ENCODE measurements at regions not wholly inside any gene's neighbourhood (a gene's known extent, or its start where the extent isn't known, plus 50 kb on each side); places are given as distances from the start of the nearest gene placed in this dataset.

DNA sequence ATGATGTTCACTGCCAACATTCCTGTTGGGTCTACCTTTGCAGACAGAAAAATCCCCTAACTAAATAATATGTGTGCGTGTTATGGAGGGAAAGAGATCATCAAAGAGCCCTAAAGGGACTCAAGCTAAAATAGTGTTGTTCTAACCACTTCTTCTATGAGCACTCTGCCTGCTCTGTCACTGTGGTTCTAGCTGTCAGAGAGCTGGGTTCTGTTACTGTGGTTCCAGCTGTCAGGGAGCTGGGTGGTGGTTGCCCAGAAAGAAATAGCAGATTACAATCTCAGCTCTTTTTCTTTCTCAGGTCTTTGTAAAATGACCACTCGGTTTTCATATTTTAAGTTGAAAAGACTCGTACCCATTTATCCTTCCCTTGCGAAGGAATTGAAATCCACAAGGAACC, 176.3 kb downstream of the HS3ST3A1 start:
- H3K4me3 ChIP-seq (ENCODE audit: low read depth, low read length) = no peak overlapping the region
- TF ChIP-seq, protein P1, sequence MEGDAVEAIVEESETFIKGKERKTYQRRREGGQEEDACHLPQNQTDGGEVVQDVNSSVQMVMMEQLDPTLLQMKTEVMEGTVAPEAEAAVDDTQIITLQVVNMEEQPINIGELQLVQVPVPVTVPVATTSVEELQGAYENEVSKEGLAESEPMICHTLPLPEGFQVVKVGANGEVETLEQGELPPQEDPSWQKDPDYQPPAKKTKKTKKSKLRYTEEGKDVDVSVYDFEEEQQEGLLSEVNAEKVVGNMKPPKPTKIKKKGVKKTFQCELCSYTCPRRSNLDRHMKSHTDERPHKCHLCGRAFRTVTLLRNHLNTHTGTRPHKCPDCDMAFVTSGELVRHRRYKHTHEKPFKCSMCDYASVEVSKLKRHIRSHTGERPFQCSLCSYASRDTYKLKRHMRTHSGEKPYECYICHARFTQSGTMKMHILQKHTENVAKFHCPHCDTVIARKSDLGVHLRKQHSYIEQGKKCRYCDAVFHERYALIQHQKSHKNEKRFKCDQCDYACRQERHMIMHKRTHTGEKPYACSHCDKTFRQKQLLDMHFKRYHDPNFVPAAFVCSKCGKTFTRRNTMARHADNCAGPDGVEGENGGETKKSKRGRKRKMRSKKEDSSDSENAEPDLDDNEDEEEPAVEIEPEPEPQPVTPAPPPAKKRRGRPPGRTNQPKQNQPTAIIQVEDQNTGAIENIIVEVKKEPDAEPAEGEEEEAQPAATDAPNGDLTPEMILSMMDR (IDR thresholded peaks at IDR 0.05; ENCODE audit: insufficient read depth, low read depth, low read length) = no peak
- no peak for DNase-seq (ENCODE audit: low read depth)

DNA sequence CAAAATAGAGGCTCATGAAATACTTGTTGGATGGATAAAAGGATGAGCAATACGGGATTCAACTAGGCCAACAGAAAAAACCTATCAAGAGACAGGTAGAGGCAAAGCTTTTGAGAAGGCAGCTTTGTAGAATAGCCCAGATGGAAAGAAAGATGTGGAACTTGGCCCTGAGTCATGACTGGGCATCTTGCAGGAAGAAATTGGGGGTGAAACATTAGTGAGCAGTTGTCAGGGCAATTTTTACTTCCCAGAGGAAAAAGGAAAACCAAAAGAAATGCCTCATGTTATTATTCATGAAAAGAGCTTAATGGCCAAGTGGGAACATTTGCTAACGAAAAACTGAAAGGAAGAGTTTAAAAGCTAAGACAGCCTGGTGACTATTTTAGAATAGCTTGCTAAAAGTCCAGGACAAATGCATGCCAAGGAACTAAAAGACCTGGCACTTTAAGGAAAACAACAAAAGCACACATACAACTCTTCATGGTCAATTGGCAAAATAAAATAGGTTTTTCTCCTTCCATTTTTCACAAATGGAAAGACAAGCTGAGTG, 180.1 kb downstream of the HS3ST3A1 start:
- TF ChIP-seq, protein P1 (IDR thresholded peaks at IDR 0.05; ENCODE audit: insufficient read depth, low read depth, low read length) = no peak
- no peak for DNase-seq (ENCODE audit: low read depth)
- no peak overlapping the region for H3K4me3 ChIP-seq (ENCODE audit: low read depth, low read length)

DNA sequence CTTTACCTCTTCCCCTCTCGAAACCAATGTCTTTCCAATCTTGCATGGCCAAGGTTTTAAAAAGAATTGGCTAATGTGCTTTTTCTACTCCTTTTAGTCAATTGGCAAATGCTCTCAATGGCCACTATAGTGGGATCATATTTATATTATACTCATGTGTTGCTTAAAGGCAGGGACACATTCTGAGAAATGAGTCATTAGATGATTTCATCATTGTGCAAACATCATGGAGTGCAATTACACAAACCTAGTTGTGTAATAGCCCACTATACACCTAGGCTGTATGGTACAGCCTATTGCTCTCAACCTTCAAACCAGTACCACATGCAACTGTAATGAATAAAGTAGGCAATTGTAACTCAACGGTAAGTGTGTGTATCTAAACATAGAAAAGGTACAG, 180.9 kb downstream of the HS3ST3A1 start:
- TF ChIP-seq, protein P1 (IDR thresholded peaks at IDR 0.05; ENCODE audit: insufficient read depth, low read depth, low read length) = no peak
- DNase-seq (ENCODE audit: low read depth) = peak; percentile 91
- H3K4me3 ChIP-seq (ENCODE audit: low read depth, low read length) = no peak overlapping the region

DNA sequence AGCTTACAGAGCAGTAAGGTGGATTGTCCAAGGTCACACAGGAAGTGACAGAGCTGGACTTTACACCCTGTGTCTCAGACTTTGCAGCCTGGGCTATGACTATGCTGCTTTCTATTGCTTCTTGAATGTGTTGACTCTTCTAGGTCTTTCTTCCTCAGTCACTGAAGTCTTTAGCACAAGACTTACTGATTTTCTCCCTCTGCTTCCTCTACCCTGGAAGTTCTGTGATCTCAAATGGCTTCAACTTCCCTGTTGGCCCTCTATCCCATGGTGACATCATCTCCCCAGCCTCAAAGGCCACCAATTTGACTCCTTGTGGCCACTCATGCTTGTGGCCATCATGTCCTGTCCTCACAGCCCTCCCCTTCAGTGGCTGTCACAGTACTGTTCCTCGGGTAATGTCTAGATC, 181.3 kb downstream of the HS3ST3A1 start:
- no peak for DNase-seq (ENCODE audit: low read depth)
- H3K4me3 ChIP-seq (ENCODE audit: low read depth, low read length) = no peak overlapping the region
- TF ChIP-seq, protein P1 (IDR thresholded peaks at IDR 0.05; ENCODE audit: insufficient read depth, low read depth, low read length) = no peak

DNA sequence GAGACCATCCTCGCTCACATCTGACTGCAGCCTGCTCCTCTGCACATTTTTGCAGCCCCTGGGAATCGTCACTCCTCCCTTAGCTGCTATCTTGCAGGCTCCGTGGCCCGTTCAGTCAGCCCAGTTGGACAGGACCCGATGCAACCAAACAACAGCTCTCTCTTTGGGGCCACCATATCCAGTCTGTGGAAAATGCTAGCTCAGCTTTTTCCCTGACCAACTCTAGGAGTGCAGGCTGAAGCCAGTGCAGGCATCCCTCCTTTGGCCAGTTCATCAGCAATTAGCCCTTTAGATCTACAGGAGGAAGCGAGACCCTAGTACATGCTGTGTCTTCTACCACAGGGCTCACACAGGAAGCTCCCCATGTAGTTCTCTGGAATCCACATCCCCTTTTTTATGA, 182.1 kb downstream of the HS3ST3A1 start:
- no peak for DNase-seq (ENCODE audit: low read depth)
- H3K4me3 ChIP-seq (ENCODE audit: low read depth, low read length) = no peak overlapping the region
- TF ChIP-seq, protein P1 (IDR thresholded peaks at IDR 0.05; ENCODE audit: insufficient read depth, low read depth, low read length) = no peak

DNA sequence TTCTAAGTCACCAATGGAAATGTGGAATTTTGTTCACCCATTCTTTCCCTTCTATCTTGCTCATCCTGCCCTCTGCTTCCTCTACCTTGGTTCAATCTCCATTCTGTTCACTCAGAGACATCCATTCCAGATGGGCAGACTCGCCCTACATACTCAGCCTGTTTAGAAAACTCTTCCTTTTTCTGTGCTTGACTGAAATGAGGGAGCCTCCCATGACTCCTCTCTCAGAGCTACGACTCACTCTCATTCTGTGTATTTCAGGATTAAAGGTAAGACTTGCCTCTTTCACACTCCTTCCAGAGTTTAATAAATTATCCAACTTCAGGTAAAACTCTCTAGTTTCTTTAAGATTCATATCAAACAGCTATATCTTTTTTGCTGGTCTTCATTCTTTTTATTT, 182.8 kb downstream of the HS3ST3A1 start:
- DNase-seq (ENCODE audit: low read depth) = no peak
- no peak overlapping the region for H3K4me3 ChIP-seq (ENCODE audit: low read depth, low read length)
- TF ChIP-seq, protein P1 (IDR thresholded peaks at IDR 0.05; ENCODE audit: insufficient read depth, low read depth, low read length) = no peak

DNA sequence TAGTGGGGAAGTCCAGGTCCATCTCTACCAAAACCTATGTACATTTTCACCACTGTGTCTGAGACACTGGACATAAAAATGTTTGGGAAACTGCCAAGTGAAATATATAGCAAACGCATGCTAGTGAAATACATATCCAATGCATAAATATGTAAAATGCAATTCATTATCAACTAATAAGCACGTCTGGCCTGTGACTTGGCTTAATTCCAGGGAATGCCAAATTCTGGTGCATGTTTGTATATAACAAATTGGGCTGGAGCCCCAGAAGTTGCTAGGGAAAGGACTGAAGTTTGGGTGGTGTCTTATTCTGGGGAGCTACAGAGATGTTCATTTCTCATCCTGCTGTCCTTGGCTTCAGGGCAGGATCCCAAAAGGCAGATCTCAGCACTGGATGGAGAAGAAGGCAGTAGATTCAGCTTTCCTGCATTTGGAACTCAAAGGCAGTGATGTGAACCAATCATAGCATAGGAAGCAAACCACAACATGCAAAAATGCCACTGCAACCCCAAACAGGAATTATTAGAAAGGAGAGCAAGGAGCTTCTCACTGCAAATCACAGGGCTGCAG, 184.3 kb downstream of the HS3ST3A1 start:
- TF ChIP-seq, protein P1 (IDR thresholded peaks at IDR 0.05; ENCODE audit: insufficient read depth, low read depth, low read length) = no peak
- no peak for DNase-seq (ENCODE audit: low read depth)
- no peak overlapping the region for H3K4me3 ChIP-seq (ENCODE audit: low read depth, low read length)
